GM18873 (cell line): ENCODE measurements at regions not wholly inside any gene's neighbourhood (a gene's known extent, or its start where the extent isn't known, plus 50 kb on each side); places are given as distances from the start of the nearest gene placed in this dataset.

Source experiments
- ATAC-seq: cut with Tn5 transposase; IDR thresholded peaks from one replicate; pipeline ENCODE4 v1.9.1; 2021; ENCODE audit warnings: mild to moderate bottlenecking, moderate library complexity, moderate number of reproducible peaks; ENCODE audit not compliant: unreplicated experiment, low FRiP score

DNA sequence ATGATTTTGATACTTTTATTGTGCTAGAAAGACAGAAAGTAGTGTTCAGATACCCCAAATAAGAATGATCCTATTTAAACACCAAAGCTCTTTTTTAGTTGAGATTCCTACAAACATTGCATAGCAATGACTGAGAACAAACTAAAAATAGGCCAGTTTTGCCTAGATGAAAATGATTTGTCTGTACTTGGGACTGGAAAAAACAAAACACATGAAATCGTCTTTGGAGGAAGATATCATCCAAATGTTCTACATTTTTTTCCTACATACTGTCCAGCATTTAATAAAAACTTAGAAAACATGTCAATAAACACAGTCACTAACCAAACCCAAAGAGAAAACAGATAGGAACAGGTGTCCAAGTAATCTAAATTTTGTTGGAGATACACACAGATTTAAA, 111.6 kb upstream of the MEOX2 start:
- no peak for ATAC-seq

DNA sequence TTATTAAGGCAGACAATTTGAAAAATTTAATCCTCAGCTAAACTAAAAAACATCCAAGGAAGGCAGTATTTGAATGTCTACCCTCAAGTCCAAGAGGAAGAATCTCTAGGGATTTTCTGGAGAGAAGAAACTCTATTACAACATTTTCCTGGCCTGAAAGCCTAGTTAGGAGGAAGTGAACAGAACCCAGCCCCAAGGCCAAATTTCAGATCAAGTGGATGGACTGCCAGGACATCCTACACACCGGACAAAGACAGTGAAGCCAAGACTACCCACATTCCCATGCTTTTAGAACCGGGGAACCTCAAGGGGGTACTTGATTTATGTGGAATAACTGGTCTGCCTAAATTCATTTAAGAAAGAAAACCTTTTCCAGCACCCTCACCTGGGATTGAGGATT, 108.9 kb upstream of the MEOX2 start:
- ATAC-seq: no peak

DNA sequence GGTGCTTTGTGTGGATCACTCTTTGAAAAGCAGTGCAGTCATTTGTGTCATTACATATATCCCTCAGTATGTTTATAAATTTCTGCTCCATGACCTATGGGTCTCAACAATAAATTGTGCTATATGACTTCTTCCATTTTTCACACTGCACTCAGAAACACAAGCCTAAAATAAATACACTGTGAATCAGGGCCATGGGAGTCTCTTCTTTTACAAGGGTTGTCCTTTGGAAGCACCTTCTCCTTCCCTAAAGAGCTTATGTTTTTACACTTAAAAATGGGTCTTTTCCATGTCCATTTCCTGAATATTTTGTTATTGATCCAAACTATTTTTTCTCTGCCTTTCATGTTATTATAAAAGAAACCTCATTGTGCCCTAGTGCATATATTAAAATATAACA, 108.3 kb upstream of the MEOX2 start:
- ATAC-seq: no peak

DNA sequence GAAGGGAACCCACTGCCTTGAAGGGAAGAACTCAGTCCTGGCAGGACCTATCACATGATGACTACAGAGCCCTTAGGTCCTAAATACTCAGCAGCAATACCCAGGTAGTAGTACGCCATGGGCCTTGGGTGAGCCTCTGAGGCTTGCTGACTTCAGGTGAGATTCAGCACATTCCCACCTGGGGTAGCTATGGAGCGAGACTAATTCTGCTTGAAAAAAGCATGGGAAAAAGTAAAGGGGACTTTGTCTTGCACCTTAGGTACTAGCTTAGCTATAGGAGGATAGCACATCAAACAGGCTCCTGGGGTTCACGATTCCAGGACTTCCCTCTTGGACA, 98.2 kb upstream of the MEOX2 start:
- no peak for ATAC-seq

DNA sequence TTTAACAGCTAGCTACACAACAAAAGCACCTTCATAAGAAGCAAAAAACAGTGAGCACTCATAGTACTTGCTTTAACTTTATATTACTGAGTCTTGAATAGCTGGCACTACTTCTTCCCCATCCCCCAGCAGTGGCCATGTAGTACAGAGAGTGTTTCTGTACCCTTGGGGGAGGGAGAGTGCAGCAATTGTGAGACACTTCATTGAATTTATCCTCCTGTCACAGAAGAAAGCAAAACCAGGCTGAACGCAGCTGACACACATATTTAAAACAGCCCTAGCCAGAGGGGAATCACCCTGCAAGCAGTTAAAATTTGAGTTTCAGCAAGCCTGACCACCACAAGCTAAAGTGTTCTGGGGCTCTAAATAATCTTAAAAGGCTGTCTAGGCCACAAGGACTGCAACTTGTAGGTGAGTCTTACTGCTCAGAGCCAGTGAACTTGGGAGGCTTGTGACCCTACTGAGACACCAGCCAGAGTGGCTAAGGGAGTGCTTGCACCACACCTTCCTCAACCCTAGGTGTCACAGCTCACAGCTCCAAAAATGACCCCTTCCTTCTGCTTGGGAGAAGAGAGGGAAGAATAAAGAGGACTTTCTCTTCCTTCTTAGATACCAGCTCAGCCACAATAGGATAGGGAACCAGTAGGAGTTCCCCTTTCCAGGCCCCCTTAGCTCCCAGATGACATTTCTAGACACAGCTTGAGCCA, 97.7 kb upstream of the MEOX2 start:
- ATAC-seq: no peak

DNA sequence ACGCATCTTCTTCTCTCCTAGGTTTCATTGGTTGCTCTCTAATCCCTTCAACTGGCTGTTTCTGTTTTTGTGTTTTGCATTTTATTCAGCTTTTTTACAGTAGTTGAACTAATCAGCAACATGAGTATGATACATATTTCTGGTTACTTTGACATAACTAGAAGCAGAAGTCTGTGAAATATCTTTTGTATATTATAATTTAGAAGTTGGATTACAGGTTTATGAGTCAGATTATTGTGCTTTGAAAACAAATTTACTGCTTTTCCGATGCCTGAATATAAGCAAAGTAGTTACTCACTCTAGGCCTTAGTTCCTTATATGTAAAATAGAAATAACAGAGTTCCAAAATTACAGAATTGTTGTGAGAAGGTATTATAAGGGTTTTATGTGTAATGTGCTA, 96.2 kb upstream of the MEOX2 start:
- ATAC-seq: no peak

DNA sequence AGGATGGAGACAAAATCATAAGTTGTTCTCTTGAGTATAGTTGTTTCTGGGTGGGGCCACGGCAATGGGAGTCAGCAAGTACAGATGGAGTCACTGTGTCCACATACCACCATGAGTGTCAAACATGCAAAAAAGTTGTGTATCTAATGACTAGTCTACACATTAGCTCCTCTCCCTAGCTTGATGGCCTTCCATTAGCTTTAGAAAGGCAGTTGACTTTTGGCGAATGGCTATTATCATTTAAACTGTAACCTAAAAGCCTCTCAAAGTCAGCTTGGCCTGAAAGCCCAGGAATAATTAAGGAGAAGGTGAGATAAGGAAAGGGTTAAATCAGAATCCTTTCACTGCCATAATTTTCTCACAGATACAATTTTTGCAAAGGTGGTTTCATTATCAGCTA, 95.5 kb upstream of the MEOX2 start:
- no peak for ATAC-seq

DNA sequence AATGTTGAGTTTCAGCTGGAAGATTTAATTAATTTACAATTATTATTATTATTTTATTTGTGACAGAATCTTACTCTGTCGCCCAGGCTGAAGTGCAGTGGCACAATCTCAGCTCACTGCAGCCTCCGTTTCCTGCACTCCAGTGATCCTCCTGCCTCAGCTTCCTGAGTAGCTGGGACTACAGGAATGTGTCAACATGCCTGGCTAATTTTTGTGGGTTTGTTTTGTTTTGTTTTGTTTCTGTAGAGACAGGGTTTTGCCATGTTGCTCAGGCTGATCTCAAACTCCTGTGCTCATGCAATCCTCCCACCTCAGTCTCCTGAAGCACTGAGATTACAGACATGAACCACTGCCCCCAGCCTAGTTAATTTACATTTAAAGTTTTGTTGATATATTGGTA, 93.8 kb upstream of the MEOX2 start:
- no peak for ATAC-seq

DNA sequence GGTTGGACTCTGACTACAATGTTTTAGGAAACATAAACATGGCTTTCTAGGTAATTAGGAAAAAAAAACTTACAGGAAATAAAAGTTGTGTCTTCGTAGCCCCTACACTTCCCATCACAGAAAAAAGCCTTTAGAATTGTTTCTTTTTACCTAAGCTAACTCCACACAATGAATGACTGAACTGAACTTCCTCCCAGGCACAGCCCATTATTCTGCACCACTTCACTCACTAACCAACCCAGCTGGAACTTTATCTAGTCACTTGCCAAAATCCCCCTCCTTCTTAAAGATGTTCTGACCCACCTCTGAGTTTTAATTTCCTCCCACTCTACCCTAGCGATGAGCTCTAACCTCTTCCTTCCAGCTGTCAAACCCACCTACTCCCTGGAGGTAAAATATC, 91.7 kb upstream of the MEOX2 start:
- no peak for ATAC-seq

DNA sequence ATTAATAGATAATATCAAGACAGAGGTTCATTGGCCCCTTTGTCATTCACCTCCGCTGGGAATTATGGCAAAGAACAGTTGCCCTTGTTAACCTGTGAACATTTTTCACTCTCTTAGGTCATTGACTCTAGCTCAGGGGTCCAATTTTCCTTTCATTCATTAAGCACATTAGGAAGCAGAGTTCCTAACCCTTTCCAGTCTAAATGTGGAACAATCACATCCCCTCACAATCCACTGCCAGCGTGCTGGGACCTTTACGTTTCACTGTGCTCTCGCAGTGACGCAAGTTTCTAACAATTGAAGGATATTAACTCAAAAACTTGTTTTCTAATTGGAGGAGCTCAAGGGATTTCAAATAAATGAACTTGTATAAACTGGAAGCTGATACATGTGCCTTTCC, 79.3 kb upstream of the MEOX2 start:
- ATAC-seq: no peak

DNA sequence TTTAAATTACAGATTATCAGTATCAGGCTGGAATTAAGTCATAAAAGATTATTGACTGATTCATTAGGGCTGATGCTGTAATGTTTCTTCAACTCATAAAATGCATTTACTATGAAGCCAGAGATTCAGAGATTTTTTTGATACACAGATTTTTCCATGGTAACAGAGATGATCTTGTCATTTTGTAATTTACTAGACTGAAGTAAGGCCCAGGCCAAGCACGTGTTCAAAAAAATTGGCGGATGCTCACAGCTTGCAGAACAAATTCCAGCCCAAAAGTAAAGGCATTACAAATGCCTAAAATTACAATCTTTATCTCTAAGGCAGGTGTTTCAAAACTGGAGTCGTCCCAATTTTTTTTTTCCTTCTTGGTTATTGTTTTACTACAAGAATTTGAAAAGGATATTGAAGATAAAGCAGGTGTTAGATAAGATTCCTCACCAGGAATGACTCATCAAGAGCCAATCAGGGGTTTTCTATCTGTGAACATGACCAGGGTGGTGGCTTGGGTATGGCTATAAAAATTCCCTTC, 78.4 kb upstream of the MEOX2 start:
- ATAC-seq: no peak

DNA sequence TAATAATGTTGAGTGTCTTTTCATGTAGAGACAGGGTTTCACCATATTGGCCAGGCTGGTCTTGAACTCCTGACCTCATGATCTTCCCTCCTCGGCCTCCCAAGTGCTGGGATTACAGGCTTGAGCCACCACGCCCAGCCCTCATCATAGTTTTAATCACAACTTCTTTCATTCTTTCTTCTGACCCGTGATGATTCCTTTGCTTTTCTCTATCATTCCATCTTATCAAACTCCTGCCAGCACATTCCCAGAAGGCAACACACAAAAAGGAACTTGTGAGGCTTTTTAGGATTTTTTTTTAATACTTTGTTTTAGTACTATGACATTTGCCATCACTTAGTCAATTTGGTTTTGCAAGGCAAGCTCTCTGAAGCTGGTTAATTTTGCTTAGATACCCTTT, 77.5 kb upstream of the MEOX2 start:
- no peak for ATAC-seq

DNA sequence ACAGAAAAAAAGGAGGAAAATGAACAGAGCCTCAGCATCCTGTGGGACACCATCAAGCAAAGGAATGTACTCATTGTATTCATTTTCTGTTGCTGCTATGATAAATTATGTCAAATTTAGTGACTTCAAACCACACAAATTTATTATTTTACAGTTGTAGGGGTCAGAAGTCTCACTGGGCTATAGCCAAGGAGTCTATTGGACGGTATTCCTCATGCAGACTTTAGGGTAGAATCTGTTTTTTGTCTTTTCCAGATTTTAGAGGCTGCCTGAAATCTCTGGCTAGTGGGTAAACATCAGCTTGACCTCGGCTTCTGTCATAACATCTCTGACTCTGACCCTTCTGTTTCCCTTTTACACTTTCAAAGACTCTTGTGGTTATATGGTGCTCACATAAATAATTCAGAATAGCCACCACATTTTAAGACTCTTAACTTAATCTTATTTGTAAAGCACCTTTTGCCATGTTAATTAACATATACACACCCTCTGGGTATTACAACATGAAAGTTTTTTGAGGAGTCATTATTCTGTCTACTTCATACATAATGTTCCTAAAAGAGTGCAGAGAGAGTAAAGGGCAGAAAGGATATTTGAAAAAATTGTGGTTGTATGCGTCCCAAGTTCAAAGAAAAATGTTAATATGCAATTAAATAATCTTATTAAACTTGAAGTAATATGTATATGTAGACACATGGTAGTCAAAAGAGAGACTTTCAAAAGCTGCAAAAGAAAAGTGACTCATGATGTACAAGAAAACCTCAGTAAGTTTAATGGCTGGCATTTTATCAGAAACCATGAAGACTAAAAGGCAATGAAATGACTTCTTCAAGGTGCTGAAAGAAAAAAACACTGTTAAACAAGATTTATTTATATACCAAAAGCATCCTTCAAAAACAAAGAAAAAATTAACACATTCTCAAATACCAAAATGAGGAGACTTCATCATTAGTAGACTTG, 70.8 kb upstream of the MEOX2 start:
- no peak for ATAC-seq

DNA sequence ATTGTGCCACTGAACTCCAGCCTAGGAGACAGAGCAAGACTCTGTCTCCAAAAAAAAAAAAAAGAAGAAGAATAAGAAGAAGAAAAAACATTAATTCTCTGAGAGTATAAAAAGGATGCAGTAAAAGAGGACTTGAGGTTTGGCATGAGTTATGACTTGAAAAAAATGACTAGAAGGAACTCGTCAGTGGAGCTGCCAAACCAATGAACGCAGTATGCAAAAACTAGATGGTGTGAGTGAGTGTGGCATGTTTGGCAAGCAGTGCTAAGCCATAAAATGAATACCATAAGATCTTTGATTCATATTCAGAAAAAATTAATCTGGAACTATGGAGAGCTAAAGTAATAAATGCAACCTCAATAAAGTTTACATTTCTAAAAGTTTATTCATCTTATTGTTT, 68.6 kb upstream of the MEOX2 start:
- no peak for ATAC-seq

DNA sequence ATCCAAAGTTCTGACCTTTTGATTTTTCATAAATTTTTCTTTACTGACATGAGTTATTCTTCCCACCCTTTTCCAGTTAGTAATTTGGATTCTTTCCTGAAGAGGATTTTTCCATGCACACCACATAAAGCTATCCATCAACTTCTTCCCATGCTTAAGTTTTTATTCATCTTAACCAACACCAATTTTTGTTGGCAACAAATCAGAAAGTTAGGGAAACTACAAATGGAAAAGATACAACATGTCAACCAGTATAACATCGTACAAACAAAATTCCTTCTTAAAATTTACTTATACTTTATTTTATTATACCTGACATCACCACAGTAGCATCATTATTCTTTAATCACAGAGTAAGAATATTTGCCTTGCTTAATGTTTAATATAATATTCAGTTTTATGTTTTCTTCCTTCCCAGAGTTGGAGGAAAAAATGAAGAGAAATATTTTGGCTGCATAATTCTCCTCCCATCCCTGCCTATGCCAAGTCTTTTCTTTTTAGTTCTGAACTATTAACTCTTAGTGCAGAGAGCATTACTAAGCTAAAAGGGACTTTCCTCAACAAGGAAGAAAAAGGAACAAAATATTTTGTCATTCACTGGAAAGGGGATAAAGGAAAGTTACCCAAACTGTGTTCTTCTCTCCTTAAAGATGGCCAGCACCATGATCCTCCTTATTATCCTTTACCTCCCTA, 67.5 kb upstream of the MEOX2 start:
- ATAC-seq: no peak

DNA sequence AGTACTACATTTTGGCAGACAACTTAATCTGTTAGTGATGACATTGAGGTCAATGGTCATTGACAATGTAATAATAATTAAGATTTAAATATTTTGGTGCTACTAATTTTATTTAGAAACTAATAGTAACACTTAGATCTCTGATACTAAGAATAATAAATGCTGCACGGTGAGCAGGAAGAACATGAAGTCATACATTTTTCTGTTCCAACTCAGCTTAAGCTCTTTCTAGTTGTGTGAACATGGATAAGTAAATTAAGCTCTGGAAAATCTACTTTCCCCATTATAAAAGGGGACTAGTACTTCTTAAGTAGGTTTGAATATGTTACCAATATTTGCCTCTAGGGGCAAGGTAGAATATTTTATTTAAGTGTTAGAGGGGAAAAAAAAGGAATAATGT, 65.9 kb upstream of the MEOX2 start:
- no peak for ATAC-seq

DNA sequence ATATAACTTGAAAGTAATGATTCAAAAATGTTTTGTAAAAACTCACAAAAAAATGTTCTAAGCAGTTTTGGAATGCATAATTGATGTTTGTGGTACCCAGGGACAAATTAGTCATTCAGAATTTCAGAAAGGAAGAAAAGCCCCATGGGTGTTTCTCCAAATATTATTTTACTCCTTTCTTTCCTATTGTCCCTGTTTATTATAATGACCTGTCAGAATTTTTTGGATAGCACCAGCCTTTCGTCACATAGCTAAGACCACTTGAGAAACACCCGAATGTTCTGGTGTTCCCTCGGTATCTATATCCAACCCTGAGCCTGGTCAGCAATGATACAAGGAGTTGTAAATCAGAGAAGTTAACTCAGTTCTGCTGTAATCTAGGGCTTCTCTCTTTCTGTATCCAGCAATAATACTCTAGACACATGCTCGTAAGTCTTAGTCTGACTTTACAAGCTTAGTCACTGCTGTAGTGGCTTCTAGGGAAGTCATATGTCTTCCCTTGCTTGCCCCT, 64.8 kb upstream of the MEOX2 start:
- no peak for ATAC-seq

DNA sequence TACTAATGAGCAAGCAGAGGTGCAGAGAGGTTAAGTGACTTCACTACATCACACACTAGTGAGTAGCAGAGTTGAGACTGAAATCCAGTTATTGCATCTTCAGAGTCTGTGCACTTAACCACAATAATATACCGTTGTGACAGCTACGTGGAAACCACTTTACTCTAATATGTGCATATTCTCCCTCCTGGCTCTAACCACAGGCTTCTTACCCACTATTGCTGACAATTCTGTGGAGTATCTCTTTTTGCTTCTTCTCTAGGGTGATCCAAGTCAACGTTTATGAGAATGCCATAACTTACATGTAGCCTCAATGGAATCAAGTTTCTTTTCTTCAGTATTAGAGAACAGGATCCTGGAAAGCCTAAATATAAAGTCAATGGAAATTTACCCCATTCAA, 64.2 kb upstream of the MEOX2 start:
- no peak for ATAC-seq

DNA sequence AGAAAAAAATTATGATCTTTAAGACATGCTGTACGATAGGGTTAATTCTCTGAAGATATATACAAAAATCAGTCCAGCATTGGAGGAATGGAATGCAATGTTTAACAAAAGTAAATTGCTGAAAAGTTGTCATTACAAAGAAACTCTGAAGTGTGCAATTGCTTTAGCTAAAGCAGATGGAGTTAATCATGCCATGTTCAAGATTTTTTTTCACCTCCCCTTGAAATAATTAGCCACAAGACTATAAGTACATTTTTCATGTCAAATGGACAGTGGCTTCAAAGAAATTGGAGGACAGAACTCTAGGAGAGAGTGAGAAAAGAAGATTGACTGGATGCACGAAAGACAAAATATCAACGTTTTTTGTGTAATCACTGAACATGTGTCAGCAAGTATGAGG, 63.1 kb upstream of the MEOX2 start:
- no peak for ATAC-seq

DNA sequence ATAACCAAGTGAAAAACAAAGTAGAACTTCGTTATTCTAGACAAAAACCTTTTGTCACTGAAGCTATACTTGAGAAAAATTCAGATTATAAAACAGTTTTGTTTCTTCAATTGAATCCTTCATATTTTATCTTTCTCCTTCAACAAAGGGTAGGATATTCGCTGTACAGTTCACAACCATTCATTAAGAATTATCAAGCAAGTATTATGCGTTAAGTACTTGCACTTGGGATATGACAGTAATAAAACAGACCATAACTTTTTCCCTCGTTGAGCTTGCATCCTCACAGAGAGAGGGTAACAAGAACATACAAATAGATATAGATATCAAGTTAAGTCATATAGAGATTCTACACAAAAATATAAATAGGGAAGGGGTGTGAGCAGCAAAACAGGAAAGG, 61.2 kb upstream of the MEOX2 start:
- no peak for ATAC-seq

DNA sequence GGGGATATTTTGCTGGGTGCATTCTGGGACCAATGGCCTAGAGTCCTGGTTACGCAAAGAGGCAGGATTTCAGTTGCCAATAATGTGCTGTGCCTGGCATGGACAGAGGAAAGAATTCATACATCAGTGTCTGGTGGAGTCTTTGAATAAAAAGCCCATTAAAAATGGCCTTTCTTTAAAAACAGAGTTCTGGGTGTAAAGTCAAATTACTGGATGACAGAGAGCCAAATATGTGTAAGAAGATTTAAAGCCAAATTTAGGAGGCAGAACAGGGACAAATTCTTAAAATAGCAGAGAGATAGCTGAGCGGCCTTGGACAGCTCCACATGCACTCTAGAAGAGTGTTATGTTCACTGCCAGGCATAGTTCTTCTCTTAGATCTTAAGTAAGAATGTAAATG, 60.8 kb upstream of the MEOX2 start:
- ATAC-seq: no peak
